Trophoblast cell (in vitro differentiated cells and primary cell): ENCODE measurements at regions not wholly inside any gene's neighbourhood (a gene's known extent, or its start where the extent isn't known, plus 50 kb on each side); places are given as distances from the start of the nearest gene placed in this dataset.
"Not testable (repeated sequence)": the region's sequence is repeated elsewhere in the genome, so short reads cannot be mapped to it uniquely, and the experiment has no call there.

ENCODE experiments used
- DNase-seq, 2 donors: peaks; one replicate each; pipeline ENCODE4 v3.0.0-alpha.2; 2016
- H2AFZ ChIP-seq: 2 replicates; pipeline ENCODE4 v1.6.1; 2013; ENCODE audit warnings: low read length, moderate library complexity, mild to moderate bottlenecking; ENCODE audit not compliant: insufficient read depth, poor library complexity
- H2AK5ac ChIP-seq: 2 replicates; pipeline ENCODE4 v1.6.1; 2013; ENCODE audit warnings: mild to moderate bottlenecking, low read length
- H2BK120ac ChIP-seq: 2 replicates; pipeline ENCODE4 v1.6.1; 2013; ENCODE audit warnings: low read length, mild to moderate bottlenecking, moderate library complexity; ENCODE audit not compliant: insufficient read depth, poor library complexity
- H2BK12ac ChIP-seq: 2 replicates; pipeline ENCODE4 v1.6.1; 2013; ENCODE audit warnings: mild to moderate bottlenecking, low read length, moderate library complexity
- H2BK5ac ChIP-seq: 2 replicates; pipeline ENCODE4 v1.6.1; 2013; ENCODE audit warnings: low read length, low read depth, moderate library complexity, mild to moderate bottlenecking; ENCODE audit not compliant: poor library complexity
- H3K14ac ChIP-seq: 2 replicates; pipeline ENCODE4 v1.6.1; 2013; ENCODE audit warnings: mild to moderate bottlenecking, low read length
- H3K18ac ChIP-seq: 2 replicates; pipeline ENCODE4 v1.6.1; 2013; ENCODE audit warnings: mild to moderate bottlenecking, low read length
- H3K23ac ChIP-seq: 2 replicates; pipeline ENCODE4 v1.6.1; 2013; ENCODE audit warnings: low read length
- H3K27ac ChIP-seq: 2 replicates; pipeline ENCODE4 v1.5.1; 2013; ENCODE audit warnings: low read depth, mild to moderate bottlenecking, inconsistent platforms, low read length, moderate library complexity
- H3K27me3 ChIP-seq: 2 replicates; pipeline ENCODE4 v1.6.1; 2013; ENCODE audit warnings: inconsistent platforms, mild to moderate bottlenecking, low read length, moderate library complexity; ENCODE audit not compliant: insufficient read depth
- H3K36me3 ChIP-seq, 2 experiments: 1 replicate in 1 of 2; 2 replicates in 1 of 2; pipeline ENCODE4 v1.6.1; 2013; ENCODE audit warnings: low read length in 2 of 2, mild to moderate bottlenecking in 2 of 2, moderate library complexity in 1 of 2; ENCODE audit not compliant: insufficient read depth in 2 of 2, control insufficient read depth in 1 of 2
- H3K4ac ChIP-seq: 2 replicates; pipeline ENCODE4 v1.6.1; 2013; ENCODE audit warnings: low read depth, mild to moderate bottlenecking, low read length, moderate library complexity
- H3K4me1 ChIP-seq, 2 experiments: 1 replicate in 1 of 2; 2 replicates in 1 of 2; pipeline ENCODE4 v1.6.1; 2013; ENCODE audit warnings: low read length in 2 of 2, mild to moderate bottlenecking in 2 of 2, moderate library complexity in 1 of 2; ENCODE audit not compliant: insufficient read depth in 2 of 2, control insufficient read depth in 1 of 2
- H3K4me2 ChIP-seq: 2 replicates; pipeline ENCODE4 v1.6.1; 2013; ENCODE audit warnings: inconsistent platforms, mild to moderate bottlenecking, low read length, moderate library complexity
- H3K4me3 ChIP-seq: 2 replicates; pipeline ENCODE4 v1.5.1; 2013; ENCODE audit warnings: mild to moderate bottlenecking, low read depth, low read length, inconsistent platforms
- H3K79me1 ChIP-seq: one replicate; pipeline ENCODE4 v1.6.1; 2013; ENCODE audit warnings: low read length
- H3K79me2 ChIP-seq: 2 replicates; pipeline ENCODE4 v1.6.1; 2013; ENCODE audit warnings: low read length, mild to moderate bottlenecking; ENCODE audit not compliant: control insufficient read depth, insufficient read depth, poor library complexity
- H3K9ac ChIP-seq: 2 replicates; pipeline ENCODE4 v1.6.1; 2013; ENCODE audit warnings: mild to moderate bottlenecking, low read length
- H3K9me3 ChIP-seq: 2 replicates; pipeline ENCODE4 v1.6.1; 2013; ENCODE audit warnings: low read depth, mild to moderate bottlenecking, control low read depth, inconsistent platforms, low read length; ENCODE audit not compliant: insufficient read depth
- H4K12ac ChIP-seq: 2 replicates; pipeline ENCODE4 v1.6.1; 2013; ENCODE audit warnings: low read depth, mild to moderate bottlenecking, low read length, moderate library complexity
- H4K8ac ChIP-seq: 2 replicates; pipeline ENCODE4 v1.6.1; 2013; ENCODE audit warnings: low read depth, mild to moderate bottlenecking, low read length, moderate library complexity
- H4K91ac ChIP-seq: one replicate; pipeline ENCODE4 v1.6.1; 2013; ENCODE audit warnings: low read depth, mild to moderate bottlenecking, low read length, moderate library complexity
- WGBS: extraction: QIAGEN DNeasy Blood & Tissue Kit; methylation state at CpG from one replicate; pipeline ENCODE4 v1.1.7; 2013; ENCODE audit warnings: missing lambda C conversion rate; ENCODE audit not compliant: insufficient read length, insufficient coverage; ENCODE audit errors: extremely low coverage; 5-methylcytosine and 5-hydroxymethylcytosine counted together

DNA sequence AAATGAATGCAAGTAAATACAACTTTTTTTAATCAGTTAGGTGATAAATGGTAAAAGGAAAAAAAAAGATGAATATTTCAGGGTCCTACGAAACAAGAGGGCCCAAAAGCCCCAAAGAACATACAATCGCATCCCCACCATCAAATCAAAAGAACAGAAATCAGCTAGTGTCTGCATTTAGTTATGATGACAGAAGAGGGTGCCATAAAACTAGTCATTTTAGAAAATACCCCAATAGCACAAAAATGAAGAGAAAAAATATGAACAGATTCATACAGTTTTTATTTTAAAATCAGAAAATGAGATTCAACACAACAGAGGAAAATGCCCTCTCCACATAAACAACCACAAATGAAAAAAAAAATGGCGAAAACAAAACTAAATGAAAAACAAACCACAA is 905.5 kb downstream of the REEP3 start:
- Histone ChIP-seq H3K4ac (no peak overlapping the region), H3K27ac (no peak overlapping the region), H2BK5ac (no peak overlapping the region), H3K4me1 (no peaks in the 10 kb centered on the region), H3K79me1 (no peaks in the 10 kb centered on the region), H4K12ac (no peak overlapping the region), H3K9me3 (no peaks in the 10 kb centered on the region), H3K27me3 (no peaks in the 10 kb centered on the region), H2BK120ac (no peak overlapping the region), H3K79me2 (no peaks in the 10 kb centered on the region), H2AFZ (no peak overlapping the region), H3K4me3 (no peak overlapping the region), H4K91ac (no peak overlapping the region), H3K14ac (no peak overlapping the region), H3K23ac (no peak overlapping the region), H3K4me2 (no peak overlapping the region), H4K8ac (no peak overlapping the region), H2AK5ac (no peak overlapping the region), H3K9ac (no peak overlapping the region), H3K18ac (no peak overlapping the region), H2BK12ac (no peak overlapping the region), H3K36me3 (no peaks in the 10 kb centered on the region)
- DNase-seq, result no peak
- WGBS, result no CpG with 5 or more reads among the region's 3 CpGs

DNA sequence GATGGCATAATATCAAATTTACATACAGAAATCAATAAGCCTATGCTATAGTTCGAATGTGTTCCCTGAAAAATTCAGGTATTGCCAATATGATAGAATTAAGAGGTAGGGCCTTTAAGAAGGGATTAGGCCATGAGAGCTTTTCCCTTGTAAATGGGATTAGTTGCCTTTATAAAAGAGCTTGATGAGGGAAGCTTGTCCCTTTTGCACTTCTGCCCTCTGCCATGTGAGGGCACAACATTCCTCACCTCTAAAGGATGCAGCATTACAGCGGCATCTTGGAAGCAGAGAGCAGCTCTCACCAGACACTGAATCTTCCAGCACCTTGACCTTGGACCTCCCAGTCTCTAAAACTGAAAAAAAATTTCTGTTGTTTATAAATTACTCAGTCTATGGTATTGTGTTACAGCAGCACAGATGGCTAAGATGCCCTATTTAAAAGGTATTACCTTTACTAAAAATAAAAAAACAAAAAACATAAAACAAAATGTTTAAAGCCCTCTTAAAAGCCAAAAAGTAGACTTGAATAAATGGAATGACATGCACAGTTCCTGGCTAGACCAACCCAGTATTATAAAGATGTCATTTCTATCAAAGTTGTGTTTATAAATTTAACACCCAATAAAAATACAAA is 909.6 kb downstream of the REEP3 start:
- H2BK5ac ChIP-seq, result no peak overlapping the region
- H3K36me3 ChIP-seq, result no peaks in the 10 kb centered on the region
- H3K79me2 ChIP-seq, result no peaks in the 10 kb centered on the region
- H4K12ac ChIP-seq, result no peak overlapping the region
- no peak overlapping the region for H3K4ac ChIP-seq
- H2BK120ac ChIP-seq, result no peak overlapping the region
- H4K8ac ChIP-seq, result no peak overlapping the region
- no peak overlapping the region for H3K9ac ChIP-seq
- no peak overlapping the region for H3K18ac ChIP-seq
- no peaks in the 10 kb centered on the region for H3K27me3 ChIP-seq
- no peak overlapping the region for H4K91ac ChIP-seq
- no peak for DNase-seq
- no CpG with 5 or more reads among the region's 2 CpGs for WGBS
- no peak overlapping the region for H2AK5ac ChIP-seq
- no peak overlapping the region for H3K14ac ChIP-seq
- no peak overlapping the region for H3K4me2 ChIP-seq
- H3K9me3 ChIP-seq, result no peaks in the 10 kb centered on the region
- no peaks in the 10 kb centered on the region for H3K79me1 ChIP-seq
- H3K23ac ChIP-seq, result no peak overlapping the region
- no peaks in the 10 kb centered on the region for H3K4me1 ChIP-seq
- no peak overlapping the region for H3K27ac ChIP-seq
- no peak overlapping the region for H2BK12ac ChIP-seq
- no peak overlapping the region for H3K4me3 ChIP-seq
- H2AFZ ChIP-seq, result no peak overlapping the region

DNA sequence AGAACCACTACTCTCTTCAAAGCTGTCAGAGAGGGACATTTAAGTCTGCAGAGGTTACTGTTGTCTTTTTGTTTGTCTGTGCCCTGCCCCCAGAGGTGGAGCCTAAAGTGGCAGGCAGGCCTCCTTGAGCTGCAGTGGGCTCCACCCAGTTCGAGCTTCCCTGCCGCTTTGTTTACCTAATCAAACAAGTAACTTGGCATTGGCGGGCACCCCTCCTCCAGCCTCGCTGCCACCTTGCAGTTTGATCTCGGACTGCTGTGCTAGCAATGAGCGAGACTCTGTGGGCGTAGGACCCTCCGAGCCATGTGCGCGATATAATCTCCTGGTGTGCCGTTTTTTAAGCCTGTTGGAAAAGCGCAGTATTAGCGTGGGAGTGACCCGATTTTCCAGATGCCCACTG is 920.7 kb downstream of the REEP3 start:
- not testable (repeated sequence) for H3K4me3 ChIP-seq, H3K4me1 ChIP-seq, H3K14ac ChIP-seq, H4K8ac ChIP-seq, H3K23ac ChIP-seq, H3K9me3 ChIP-seq, H2BK12ac ChIP-seq, DNase-seq, H3K4ac ChIP-seq, H2BK5ac ChIP-seq, H2AFZ ChIP-seq, H3K4me2 ChIP-seq, H3K27me3 ChIP-seq, H3K9ac ChIP-seq, H3K27ac ChIP-seq, H3K18ac ChIP-seq, H2AK5ac ChIP-seq, H3K36me3 ChIP-seq, H2BK120ac ChIP-seq, H4K91ac ChIP-seq, H3K79me2 ChIP-seq, H4K12ac ChIP-seq, H3K79me1 ChIP-seq
- no CpG with 5 or more reads among the region's 14 CpGs for WGBS

DNA sequence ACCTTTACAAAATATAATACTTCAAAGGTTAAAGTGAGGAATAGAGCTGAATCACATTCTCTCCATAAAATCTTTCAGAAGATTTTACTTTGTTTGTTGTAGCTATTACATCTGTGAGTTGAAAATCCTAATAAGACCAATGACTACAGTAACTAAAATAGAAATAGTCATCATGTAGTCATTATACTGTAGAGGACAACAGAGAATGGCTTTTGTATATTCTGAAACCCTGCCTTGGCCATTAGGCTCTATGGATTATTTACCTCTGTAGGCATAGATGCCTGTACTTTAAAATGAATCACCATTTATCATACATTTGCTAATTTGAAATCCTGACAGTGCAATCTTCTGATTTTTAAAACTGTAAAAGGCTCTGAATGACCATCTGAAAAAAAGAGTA is 923.0 kb downstream of the REEP3 start:
- no peaks in the 10 kb centered on the region for H3K79me2 ChIP-seq

More for the DNA sequence above, 923.0 kb downstream of the REEP3 start:
- Histone ChIP-seq H3K27ac (no peak overlapping the region), H2BK5ac (no peak overlapping the region), H2BK120ac (no peak overlapping the region), H3K79me1 (no peaks in the 10 kb centered on the region), H3K36me3 (no peaks in the 10 kb centered on the region), H2AFZ (no peak overlapping the region), H4K91ac (no peak overlapping the region), H3K4me1 (no peaks in the 10 kb centered on the region), H3K14ac (no peak overlapping the region), H3K4ac (no peak overlapping the region), H4K12ac (no peak overlapping the region), H3K9ac (no peak overlapping the region), H2BK12ac (no peak overlapping the region), H3K27me3 (no peaks in the 10 kb centered on the region), H3K18ac (no peak overlapping the region), H3K23ac (no peak overlapping the region), H4K8ac (no peak overlapping the region), H3K4me3 (no peak overlapping the region), H3K4me2 (no peak overlapping the region), H3K9me3 (no peaks in the 10 kb centered on the region), H2AK5ac (no peak overlapping the region)
- no peak for DNase-seq
